Astrocyte of the spinal cord (primary cell): ENCODE measurements at regions not wholly inside any gene's neighbourhood (a gene's known extent, or its start where the extent isn't known, plus 50 kb on each side); places are given as distances from the start of the nearest gene placed in this dataset.
"Not testable (repeated sequence)": the region's sequence is repeated elsewhere in the genome, so short reads cannot be mapped to it uniquely, and the experiment has no call there.

ENCODE experiments used
- DNase-seq: peaks from one replicate; pipeline ENCODE4 v3.0.0; 2011; ENCODE audit warnings: low read depth, low spot score
- H3K4me3 ChIP-seq: 2 replicates; pipeline ENCODE4 v1.5.1; 2011; ENCODE audit warnings: low read depth, mild to moderate bottlenecking, low read length, moderate library complexity
- CTCF ChIP-seq: IDR thresholded peaks from 2 replicates; pipeline ENCODE4 v1.5.1; 2012; ENCODE audit warnings: low read depth, mild to moderate bottlenecking, low read length, inconsistent platforms
- in situ Hi-C: cut with HindIII; loops from 2 replicates; pipeline ENCODE4 v1.10.0; 2017; ENCODE audit warnings: low sequenced_read_pairs

- no peak overlapping the region for H3K4me3 ChIP-seq
- no peak for DNase-seq
- in situ Hi-C loops, result no loop called here
- TF ChIP-seq CTCF, result no peak
Observed at GRCh38 chr3:40930756-40931155, 268.5 kb upstream of the CTNNB1 start.

- no peak for TF ChIP-seq CTCF
- in situ Hi-C loops, result no loop called here
- DNase-seq, result no peak
- no peak overlapping the region for H3K4me3 ChIP-seq
Observed at GRCh38 chr3:40938591-40938990, 260.7 kb upstream of the CTNNB1 start.

- in situ Hi-C loops, result no loop called here
- peak; percentile 42 for DNase-seq
- no peak for TF ChIP-seq CTCF
Observed at GRCh38 chr3:40939030-40939740, 260.1 kb upstream of the CTNNB1 start.

GRCh38 chr3:40939741-40940130 lies 259.6 kb upstream of the CTNNB1 start:
- no peak overlapping the region for H3K4me3 ChIP-seq
- in situ Hi-C loops, result no loop called here
- DNase-seq, result no peak
- TF ChIP-seq CTCF, result no peak

More at GRCh38 chr3:40939030-40939740, 260.1 kb upstream of the CTNNB1 start:
- H3K4me3 ChIP-seq, result no peak overlapping the region

- TF ChIP-seq CTCF, result no peak
- H3K4me3 ChIP-seq, result no peak overlapping the region
- no peak for DNase-seq
- in situ Hi-C loops, result no loop called here
Observed at GRCh38 chr3:40940651-40941050, 258.7 kb upstream of the CTNNB1 start.

GRCh38 chr3:40947022-40947421 lies 252.3 kb upstream of the CTNNB1 start:
- in situ Hi-C loops, DNase-seq, H3K4me3 ChIP-seq: not testable (repeated sequence)

GRCh38 chr3:40949347-40949746 lies 250.0 kb upstream of the CTNNB1 start:
- in situ Hi-C loops, H3K4me3 ChIP-seq: not testable (repeated sequence)
- DNase-seq, result peak; percentile 50

- in situ Hi-C loops, result no loop called here
- peak; percentile 94 for DNase-seq
- TF ChIP-seq CTCF, result no peak
- H3K4me3 ChIP-seq, result no peak overlapping the region
Observed at GRCh38 chr3:40951636-40952035, 247.7 kb upstream of the CTNNB1 start.
